Fibroblast of upper back skin (primary cell): ENCODE measurements at regions not wholly inside any gene's neighbourhood (a gene's known extent, or its start where the extent isn't known, plus 50 kb on each side); places are given as distances from the start of the nearest gene placed in this dataset.

Source experiments
- DNase-seq: peaks from one replicate; pipeline ENCODE4 v3.0.0-alpha.2; 2013

- peak; percentile 89 for DNase-seq
Measured at GRCh38 chr3:8204853-8205650, 296.6 kb upstream of the LMCD1 start.

- DNase-seq = peak; percentile 60
Measured at GRCh38 chr3:8205881-8206280, 295.7 kb upstream of the LMCD1 start.

- DNase-seq = peak; percentile 68
Measured at GRCh38 chr3:8206971-8207617, 294.5 kb upstream of the LMCD1 start.

GRCh38 chr3:8210882-8211341 is 290.7 kb upstream of the LMCD1 start:
- DNase-seq = peak; percentile 83

GRCh38 chr3:8212794-8213193 is 288.8 kb upstream of the LMCD1 start:
- DNase-seq = no peak

GRCh38 chr3:8213286-8213685 is 288.3 kb upstream of the LMCD1 start:
- no peak for DNase-seq

- DNase-seq = no peak
Measured at GRCh38 chr3:8215821-8216220, 285.8 kb upstream of the LMCD1 start.

- no peak for DNase-seq
Measured at GRCh38 chr3:8218353-8218940, 283.2 kb upstream of the LMCD1 start.

GRCh38 chr3:8220291-8220690 is 281.3 kb upstream of the LMCD1 start:
- DNase-seq = peak; percentile 51

- peak; percentile 68 for DNase-seq
Measured at GRCh38 chr3:8223766-8224165, 277.9 kb upstream of the LMCD1 start.

GRCh38 chr3:8224941-8225340 is 276.7 kb upstream of the LMCD1 start:
- no peak for DNase-seq

GRCh38 chr3:8233938-8234337 is 267.7 kb upstream of the LMCD1 start:
- DNase-seq = no peak

GRCh38 chr3:8236264-8236663 is 265.4 kb upstream of the LMCD1 start:
- no peak for DNase-seq

- peak; percentile 12 for DNase-seq
Measured at GRCh38 chr3:8237893-8238292, 263.7 kb upstream of the LMCD1 start.

- no peak for DNase-seq
Measured at GRCh38 chr3:8238432-8238831, 263.2 kb upstream of the LMCD1 start.

- DNase-seq = no peak
Measured at GRCh38 chr3:8239095-8239494, 262.5 kb upstream of the LMCD1 start.

- DNase-seq = peak; percentile 67
Measured at GRCh38 chr3:8239718-8240695, 261.6 kb upstream of the LMCD1 start.

GRCh38 chr3:8246070-8246469 is 255.6 kb upstream of the LMCD1 start:
- DNase-seq = no peak

- no peak for DNase-seq
Measured at GRCh38 chr3:8253201-8253600, 248.4 kb upstream of the LMCD1 start.

- no peak for DNase-seq
Measured at GRCh38 chr3:8254489-8254888, 247.1 kb upstream of the LMCD1 start.

- no peak for DNase-seq
Measured at GRCh38 chr3:8255725-8256124, 245.9 kb upstream of the LMCD1 start.

GRCh38 chr3:8256441-8257071 is 245.1 kb upstream of the LMCD1 start:
- no peak for DNase-seq
